ENCODE measurements at regions not wholly inside any gene's neighbourhood (a gene's known extent, or its start where the extent isn't known, plus 50 kb on each side); places are given as distances from the start of the nearest gene placed in this dataset.
"Not testable (repeated sequence)": the region's sequence is repeated elsewhere in the genome, so short reads cannot be mapped to it uniquely, and the experiment has no call there.

DNA sequence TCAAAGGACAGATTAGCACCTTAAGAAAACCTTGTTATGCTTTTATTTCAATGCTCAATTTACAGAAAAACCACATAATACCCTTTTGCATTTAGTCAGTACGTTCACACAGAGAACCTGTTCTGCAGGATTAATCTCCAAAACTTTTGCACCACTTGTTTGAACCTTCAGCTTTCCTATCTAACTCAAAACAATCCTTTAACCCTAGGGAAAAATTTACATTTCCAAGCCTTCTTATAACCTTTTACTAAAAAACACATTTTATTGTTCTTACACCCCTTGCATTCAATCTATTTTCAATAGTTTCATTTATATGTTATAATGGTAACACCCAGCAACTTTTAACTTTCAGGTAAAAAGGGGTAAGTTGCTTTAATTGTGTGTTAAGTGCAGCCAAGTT, 952.5 kb upstream of the CNTN5 start:
- Histone ChIP-seq H3K27me3 (ENCODE audit: insufficient read depth, low read length) (no peaks in the 10 kb centered on the region), H4K20me1 (ENCODE audit: insufficient read depth, low read length) (no peaks in the 10 kb centered on the region), H3K79me2 (ENCODE audit: insufficient read depth, low read length) (no peaks in the 10 kb centered on the region), H3K36me3 (ENCODE audit: insufficient read depth, low read length) (no peaks in the 10 kb centered on the region), H3K4me3 (ENCODE audit: insufficient read depth, low read length) (no peak overlapping the region), H2AFZ (ENCODE audit: low read length) (no peak overlapping the region), H3K9me3 (ENCODE audit: low read depth, low read length) (no peaks in the 10 kb centered on the region), H3K4me1 (ENCODE audit: insufficient read depth, low read length) (no peaks in the 10 kb centered on the region), H3K4me2 (ENCODE audit: insufficient read depth, low read length) (no peak overlapping the region), H3K27ac (ENCODE audit: low read depth, low read length) (no peak overlapping the region)
- TF ChIP-seq, protein P1, sequence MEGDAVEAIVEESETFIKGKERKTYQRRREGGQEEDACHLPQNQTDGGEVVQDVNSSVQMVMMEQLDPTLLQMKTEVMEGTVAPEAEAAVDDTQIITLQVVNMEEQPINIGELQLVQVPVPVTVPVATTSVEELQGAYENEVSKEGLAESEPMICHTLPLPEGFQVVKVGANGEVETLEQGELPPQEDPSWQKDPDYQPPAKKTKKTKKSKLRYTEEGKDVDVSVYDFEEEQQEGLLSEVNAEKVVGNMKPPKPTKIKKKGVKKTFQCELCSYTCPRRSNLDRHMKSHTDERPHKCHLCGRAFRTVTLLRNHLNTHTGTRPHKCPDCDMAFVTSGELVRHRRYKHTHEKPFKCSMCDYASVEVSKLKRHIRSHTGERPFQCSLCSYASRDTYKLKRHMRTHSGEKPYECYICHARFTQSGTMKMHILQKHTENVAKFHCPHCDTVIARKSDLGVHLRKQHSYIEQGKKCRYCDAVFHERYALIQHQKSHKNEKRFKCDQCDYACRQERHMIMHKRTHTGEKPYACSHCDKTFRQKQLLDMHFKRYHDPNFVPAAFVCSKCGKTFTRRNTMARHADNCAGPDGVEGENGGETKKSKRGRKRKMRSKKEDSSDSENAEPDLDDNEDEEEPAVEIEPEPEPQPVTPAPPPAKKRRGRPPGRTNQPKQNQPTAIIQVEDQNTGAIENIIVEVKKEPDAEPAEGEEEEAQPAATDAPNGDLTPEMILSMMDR (IDR thresholded peaks at IDR 0.05; ENCODE audit: extremely low read depth, low read depth, low read length) = no peak
- DNase-seq (ENCODE audit: insufficient read length, low spot score, missing footprints) = no peak

DNA sequence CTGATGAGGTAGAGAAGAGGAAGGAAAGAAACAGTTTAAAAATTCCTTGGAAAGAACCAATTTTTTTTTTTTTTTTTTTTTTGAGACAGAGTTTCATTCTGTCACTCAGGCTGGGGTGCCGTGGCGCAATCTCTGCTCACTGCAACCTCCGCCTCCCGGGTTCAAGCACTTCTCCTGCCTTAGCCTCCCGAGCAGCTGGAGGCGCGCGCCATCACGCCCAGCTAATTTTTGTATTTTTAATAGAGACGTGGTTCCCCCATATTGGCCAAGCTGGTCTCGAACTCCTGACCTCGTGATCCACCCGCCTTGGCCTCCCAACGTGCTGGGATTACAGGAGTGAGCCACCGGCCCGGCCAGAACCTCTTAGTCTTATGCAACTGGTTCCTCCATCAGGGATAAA, 951.6 kb upstream of the CNTN5 start:
- H3K27ac ChIP-seq (ENCODE audit: low read depth, low read length); H3K4me1 ChIP-seq (ENCODE audit: insufficient read depth, low read length); H2AFZ ChIP-seq (ENCODE audit: low read length); DNase-seq (ENCODE audit: insufficient read length, low spot score, missing footprints); H3K4me3 ChIP-seq (ENCODE audit: insufficient read depth, low read length); H3K4me2 ChIP-seq (ENCODE audit: insufficient read depth, low read length); H4K20me1 ChIP-seq (ENCODE audit: insufficient read depth, low read length); H3K36me3 ChIP-seq (ENCODE audit: insufficient read depth, low read length); H3K9me3 ChIP-seq (ENCODE audit: low read depth, low read length); H3K27me3 ChIP-seq (ENCODE audit: insufficient read depth, low read length); H3K79me2 ChIP-seq (ENCODE audit: insufficient read depth, low read length): not testable (repeated sequence)

GRCh38 chr11:98069861-98070260, 950.9 kb upstream of the CNTN5 start:
- no peak overlapping the region for H3K4me3 ChIP-seq (ENCODE audit: insufficient read depth, low read length)
- no peak overlapping the region for H3K27ac ChIP-seq (ENCODE audit: low read depth, low read length)
- no peaks in the 10 kb centered on the region for H3K27me3 ChIP-seq (ENCODE audit: insufficient read depth, low read length)
- H3K4me2 ChIP-seq (ENCODE audit: insufficient read depth, low read length) = no peak overlapping the region
- no peaks in the 10 kb centered on the region for H3K36me3 ChIP-seq (ENCODE audit: insufficient read depth, low read length)
- no peak for DNase-seq (ENCODE audit: insufficient read length, low spot score, missing footprints)
- H3K9me3 ChIP-seq (ENCODE audit: low read depth, low read length) = no peaks in the 10 kb centered on the region
- no peaks in the 10 kb centered on the region for H3K79me2 ChIP-seq (ENCODE audit: insufficient read depth, low read length)
- TF ChIP-seq, protein P1 (IDR thresholded peaks at IDR 0.05; ENCODE audit: extremely low read depth, low read depth, low read length) = no peak
- H2AFZ ChIP-seq (ENCODE audit: low read length) = no peak overlapping the region
- no peaks in the 10 kb centered on the region for H3K4me1 ChIP-seq (ENCODE audit: insufficient read depth, low read length)
- no peaks in the 10 kb centered on the region for H4K20me1 ChIP-seq (ENCODE audit: insufficient read depth, low read length)

DNA sequence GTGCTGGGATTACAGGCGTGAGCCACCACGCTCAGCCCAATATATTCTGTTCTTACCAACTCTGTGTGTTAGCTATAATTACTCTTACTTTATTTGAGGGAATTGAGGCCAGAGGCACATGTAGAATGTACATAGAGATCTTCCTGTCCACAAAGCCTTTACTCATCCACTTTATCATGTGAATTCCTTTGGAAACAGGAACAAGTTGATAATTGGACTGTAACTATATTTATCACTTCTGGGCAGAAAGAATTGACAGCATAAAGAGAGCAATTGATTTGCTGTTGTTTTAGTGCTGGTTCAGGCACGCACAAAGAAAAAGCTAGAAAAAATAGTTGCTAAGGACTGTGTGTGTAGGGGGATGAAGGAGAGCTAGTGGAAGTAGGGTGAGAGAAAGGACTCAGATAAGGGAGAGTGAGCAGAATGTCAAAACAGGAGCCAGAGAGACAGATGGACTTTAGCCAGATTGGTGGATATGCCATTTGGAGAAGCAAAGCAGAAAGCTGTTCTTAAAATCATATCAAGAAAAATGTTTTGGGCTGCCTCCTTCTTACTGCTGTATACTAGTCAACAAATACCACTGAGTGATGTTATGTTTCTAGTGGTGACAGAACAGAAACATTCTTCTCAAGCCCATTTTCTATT, 929.8 kb upstream of the CNTN5 start:
- Histone ChIP-seq H2AFZ (ENCODE audit: low read length) (no peak overlapping the region), H4K20me1 (ENCODE audit: insufficient read depth, low read length) (no peaks in the 10 kb centered on the region), H3K27ac (ENCODE audit: low read depth, low read length) (no peak overlapping the region), H3K27me3 (ENCODE audit: insufficient read depth, low read length) (no peaks in the 10 kb centered on the region), H3K9me3 (ENCODE audit: low read depth, low read length) (no peaks in the 10 kb centered on the region), H3K4me2 (ENCODE audit: insufficient read depth, low read length) (no peak overlapping the region), H3K4me1 (ENCODE audit: insufficient read depth, low read length) (no peaks in the 10 kb centered on the region), H3K79me2 (ENCODE audit: insufficient read depth, low read length) (no peaks in the 10 kb centered on the region), H3K4me3 (ENCODE audit: insufficient read depth, low read length) (no peak overlapping the region), H3K36me3 (ENCODE audit: insufficient read depth, low read length) (no peaks in the 10 kb centered on the region)
- DNase-seq (ENCODE audit: insufficient read length, low spot score, missing footprints) = no peak
- TF ChIP-seq, protein P1 (IDR thresholded peaks at IDR 0.05; ENCODE audit: extremely low read depth, low read depth, low read length) = no peak

All from osteoblast (primary cell).